GM10266 (cell line): ENCODE measurements at regions not wholly inside any gene's neighbourhood (a gene's known extent, or its start where the extent isn't known, plus 50 kb on each side); places are given as distances from the start of the nearest gene placed in this dataset.

Experiments
- DNase-seq: peaks from one replicate; pipeline ENCODE4 v3.0.0; 2012; ENCODE audit errors: extremely low spot score
- TF ChIP-seq, protein P1 (sequence below): IDR thresholded peaks from 2 replicates; pipeline ENCODE4 v1.5.1; 2012; ENCODE audit warnings: mild to moderate bottlenecking, low read depth; ENCODE audit not compliant: control insufficient read depth, insufficient read depth; ENCODE audit errors: missing control alignments

DNA sequence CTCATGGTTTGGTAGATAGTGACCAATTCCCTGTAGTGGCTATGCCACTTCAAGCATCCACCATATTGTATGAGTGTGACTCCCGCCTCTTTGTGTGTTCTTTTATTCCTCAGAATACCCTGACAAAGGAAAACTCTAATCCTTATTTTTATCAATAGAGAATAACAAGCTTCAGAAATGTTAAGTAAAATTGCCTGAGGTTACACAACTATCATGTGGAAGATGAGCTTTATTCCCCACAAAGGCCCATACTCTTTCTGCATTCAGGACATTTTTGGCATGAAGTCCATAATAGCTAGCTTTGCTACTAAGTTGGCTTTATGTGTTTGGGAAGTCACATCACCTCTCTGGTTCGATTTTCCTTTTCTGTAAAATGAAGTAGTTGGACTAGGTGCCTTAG is 276.8 kb downstream of the PIK3C3 start:
- DNase-seq, result no peak
- TF ChIP-seq, protein P1, sequence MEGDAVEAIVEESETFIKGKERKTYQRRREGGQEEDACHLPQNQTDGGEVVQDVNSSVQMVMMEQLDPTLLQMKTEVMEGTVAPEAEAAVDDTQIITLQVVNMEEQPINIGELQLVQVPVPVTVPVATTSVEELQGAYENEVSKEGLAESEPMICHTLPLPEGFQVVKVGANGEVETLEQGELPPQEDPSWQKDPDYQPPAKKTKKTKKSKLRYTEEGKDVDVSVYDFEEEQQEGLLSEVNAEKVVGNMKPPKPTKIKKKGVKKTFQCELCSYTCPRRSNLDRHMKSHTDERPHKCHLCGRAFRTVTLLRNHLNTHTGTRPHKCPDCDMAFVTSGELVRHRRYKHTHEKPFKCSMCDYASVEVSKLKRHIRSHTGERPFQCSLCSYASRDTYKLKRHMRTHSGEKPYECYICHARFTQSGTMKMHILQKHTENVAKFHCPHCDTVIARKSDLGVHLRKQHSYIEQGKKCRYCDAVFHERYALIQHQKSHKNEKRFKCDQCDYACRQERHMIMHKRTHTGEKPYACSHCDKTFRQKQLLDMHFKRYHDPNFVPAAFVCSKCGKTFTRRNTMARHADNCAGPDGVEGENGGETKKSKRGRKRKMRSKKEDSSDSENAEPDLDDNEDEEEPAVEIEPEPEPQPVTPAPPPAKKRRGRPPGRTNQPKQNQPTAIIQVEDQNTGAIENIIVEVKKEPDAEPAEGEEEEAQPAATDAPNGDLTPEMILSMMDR, result no peak

DNA sequence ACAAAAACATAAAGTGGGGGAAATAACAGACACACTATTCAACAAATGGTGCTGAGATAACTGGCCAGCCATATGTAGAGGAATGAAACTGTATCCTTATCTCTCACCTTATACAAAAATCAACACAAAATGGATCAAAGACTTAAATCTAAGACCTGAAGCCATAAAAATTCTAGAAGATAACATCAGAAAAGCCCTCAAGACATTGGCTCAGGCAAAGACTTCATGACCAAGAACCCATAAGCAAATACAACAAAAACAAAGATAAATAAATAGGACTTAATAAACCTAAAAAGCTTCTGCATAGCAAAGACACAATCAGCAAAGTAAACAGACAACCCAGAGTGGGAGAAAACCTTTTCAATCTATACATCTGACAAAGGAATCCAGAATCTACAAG is 278.9 kb downstream of the PIK3C3 start:
- TF ChIP-seq, protein P1, result no peak
- no peak for DNase-seq

DNA sequence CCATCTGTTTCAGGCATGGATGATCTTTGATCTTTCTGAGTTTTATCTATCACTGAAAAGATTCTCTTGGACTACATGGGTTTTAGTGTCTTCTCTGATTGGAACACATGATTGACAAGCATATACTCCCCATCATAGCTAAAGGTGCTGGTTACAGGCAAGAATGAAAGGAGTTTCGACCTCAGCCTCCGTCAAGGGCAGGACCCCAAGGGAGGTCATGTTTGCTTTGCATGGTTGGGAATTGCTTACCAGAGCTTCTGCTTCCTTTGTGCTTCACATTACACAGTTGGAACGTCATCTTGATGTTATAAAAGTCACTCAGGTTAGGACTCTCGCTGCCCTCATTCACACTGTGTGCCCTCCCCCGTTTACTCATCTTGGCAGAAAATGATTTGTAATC is 287.7 kb downstream of the PIK3C3 start:
- DNase-seq, result no peak
- TF ChIP-seq, protein P1, result no peak

DNA sequence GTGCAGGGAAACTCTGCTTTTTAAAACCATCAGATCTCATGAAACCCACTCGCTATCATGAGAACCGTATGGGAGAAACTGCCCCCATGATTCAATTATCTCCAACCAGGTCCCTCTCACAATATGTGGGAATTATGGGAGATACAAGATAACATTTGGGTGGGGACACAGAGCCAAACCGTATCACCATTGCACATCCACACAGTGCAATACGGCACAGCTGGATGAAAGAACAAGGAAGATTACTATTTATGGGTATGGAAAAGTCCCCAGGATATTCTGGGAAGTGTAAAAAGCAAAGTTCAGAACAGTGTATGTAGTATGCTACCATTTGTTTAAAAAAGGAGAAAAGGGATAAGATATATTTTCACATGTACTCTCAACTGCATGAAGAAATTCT is 290.1 kb downstream of the PIK3C3 start:
- TF ChIP-seq, protein P1, result no peak
- no peak for DNase-seq

DNA sequence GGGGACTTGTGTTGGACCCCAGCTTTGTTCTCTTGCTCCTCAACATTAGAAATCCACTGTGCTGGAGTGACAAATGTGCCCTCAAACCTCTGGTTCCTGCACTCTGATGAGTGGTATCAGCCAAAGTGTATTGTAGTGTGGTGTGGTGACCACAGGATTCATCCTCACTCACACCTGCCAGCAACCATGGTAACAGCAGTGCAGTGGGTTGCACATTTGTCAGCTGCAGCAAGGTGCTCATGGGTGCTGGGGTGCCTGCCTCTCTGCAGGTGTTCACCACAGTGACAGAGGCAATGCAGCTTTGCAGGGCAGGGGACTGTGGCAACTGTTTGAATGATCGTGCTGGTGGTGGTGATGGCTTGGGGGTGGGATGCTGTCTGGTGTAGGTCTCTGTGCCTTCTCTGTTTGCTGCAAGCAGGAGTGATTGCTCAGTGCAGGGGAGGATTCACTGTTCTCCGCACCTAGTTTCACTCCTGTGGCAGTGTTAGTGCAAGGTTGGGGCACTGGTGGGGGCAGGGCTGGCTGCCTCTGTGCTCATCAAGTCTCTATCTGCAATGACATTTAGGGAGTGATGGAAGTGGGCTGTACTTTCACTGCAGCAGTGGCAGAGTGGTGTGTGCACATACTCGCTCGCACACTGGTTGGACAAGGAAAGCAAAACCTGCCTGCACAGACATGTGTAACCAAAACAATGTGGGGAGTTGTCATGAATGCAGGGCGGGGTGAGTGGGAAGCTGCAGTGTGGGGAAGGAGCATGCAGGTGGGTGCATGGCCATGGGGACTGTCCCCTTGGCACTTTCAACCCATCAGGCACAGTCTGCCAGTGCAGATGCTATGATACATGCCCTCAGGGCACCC is 301.1 kb downstream of the PIK3C3 start:
- DNase-seq, result no peak
- TF ChIP-seq, protein P1, result no peak

DNA sequence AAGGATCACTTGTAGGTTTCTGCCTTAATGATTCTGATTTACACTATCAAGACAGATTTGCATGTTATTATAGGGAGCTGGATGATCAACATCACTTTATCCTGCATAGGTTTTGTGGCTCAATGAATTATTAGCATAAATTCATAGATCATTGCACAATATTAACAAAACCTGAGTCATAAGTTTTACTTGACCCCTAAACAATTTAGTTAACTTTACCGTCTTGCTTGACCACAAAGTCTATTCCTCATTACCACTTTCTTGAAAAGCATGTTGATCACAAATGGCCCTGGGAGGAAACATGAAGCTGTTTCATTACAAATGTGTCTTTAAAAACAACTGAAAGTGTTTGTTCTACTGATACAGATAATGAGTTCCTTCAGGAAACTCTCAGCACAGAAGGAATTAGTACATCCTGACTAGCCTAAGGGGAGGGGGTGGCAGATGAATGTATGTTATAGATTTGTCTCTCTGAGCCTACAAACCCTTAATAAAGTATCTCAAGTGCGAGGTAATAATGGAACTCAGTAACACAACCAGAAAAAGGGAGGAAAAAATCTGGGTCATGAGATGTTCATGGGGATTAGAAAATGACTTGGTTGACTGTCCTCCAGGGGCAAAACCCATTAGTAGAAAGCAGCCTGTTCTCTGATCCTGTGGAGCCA is 303.4 kb downstream of the PIK3C3 start:
- DNase-seq, result no peak
- TF ChIP-seq, protein P1, result no peak

DNA sequence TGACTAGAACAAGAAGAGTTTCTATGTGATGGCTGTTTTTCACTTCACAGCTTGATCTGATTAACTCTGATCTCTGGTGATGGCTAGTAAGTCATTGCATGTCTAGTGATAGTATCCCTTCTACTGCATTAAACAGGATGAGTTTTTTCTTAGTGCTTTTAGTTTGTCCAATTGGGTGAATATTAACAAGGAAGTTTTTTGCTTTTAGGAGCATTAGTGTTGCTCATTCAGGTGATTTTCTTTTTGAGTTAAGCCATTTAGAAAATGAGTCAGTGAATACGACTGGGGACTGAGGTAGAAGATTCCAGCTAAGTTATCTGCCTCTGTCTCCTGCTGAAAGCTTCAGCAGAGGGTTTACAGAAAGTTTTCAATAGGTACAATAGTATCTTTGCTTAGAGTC is 306.7 kb downstream of the PIK3C3 start:
- TF ChIP-seq, protein P1, result no peak
- no peak for DNase-seq
